ENCODE measurements at regions not wholly inside any gene's neighbourhood (a gene's known extent, or its start where the extent isn't known, plus 50 kb on each side); places are given as distances from the start of the nearest gene placed in this dataset.

GRCh38 chr16:51349626-51350025, 198.6 kb upstream of the SALL1 start:
- DNase-seq: no peak

- no peak for DNase-seq
Measured at GRCh38 chr16:51343411-51343810, 192.3 kb upstream of the SALL1 start.

GRCh38 chr16:51341204-51341603, 190.1 kb upstream of the SALL1 start:
- DNase-seq: no peak

DNA sequence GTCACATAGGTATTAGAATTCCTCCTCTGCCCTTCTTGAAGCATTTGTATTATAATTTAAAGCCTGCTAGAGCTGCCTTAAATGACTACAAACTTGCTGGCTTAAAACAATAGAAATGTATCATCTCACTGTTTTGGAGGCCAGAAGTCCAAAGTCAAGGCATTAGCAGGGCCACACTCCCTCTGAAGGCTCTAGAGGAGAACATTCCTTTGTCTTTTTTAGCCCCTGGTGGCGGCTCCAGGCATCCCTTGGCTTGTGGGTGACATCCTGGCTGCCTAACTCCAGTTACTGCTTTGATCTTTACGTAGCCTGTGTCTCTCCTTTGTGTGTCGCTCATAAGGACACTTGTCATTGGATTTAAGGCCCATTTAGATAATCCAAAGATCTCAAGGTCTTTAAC, 186.6 kb upstream of the SALL1 start:
- DNase-seq: no peak

DNA sequence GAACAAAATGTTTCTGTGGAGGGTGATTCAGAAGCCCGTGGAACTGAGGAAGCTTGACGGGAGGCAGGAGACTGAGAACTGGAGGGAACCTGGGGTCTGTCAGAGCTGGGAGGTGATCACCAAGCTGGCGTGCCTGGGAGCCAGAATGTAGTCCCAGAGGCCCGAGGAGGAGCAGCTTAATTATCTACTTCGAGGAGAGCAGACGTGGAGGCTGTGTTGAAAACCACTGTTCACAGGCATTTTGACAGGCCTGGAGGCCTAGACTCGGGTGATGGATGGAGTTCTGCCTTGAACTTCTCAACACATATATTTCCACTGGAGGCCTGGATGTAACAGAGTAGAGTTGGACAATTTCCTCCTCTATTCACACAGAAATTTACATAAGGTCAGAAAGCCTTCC, 177.7 kb upstream of the SALL1 start:
- DNase-seq: no peak

DNA sequence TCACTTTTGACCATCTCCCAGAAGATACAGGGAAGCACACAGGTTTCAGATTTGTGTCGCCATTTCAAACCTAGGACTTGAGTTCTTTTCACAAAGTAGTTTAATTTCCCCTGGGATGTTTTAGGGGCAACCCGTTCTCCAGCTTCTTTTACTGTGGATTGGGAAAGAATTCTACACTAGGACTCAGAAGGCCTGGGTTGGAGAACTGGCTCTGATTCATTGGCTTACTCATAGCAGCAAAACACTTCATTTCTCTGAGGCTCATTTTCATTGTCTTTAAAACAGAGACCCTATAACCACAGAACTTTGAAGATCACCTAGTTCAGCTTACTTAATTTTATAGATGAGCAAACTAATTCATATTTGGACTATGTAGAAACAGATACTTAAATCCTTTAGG, 175.9 kb upstream of the SALL1 start:
- DNase-seq: no peak

GRCh38 chr16:51326131-51326856, 175.2 kb upstream of the SALL1 start:
- no peak for DNase-seq

GRCh38 chr16:51321251-51321650, 170.2 kb upstream of the SALL1 start:
- DNase-seq: no peak

DNA sequence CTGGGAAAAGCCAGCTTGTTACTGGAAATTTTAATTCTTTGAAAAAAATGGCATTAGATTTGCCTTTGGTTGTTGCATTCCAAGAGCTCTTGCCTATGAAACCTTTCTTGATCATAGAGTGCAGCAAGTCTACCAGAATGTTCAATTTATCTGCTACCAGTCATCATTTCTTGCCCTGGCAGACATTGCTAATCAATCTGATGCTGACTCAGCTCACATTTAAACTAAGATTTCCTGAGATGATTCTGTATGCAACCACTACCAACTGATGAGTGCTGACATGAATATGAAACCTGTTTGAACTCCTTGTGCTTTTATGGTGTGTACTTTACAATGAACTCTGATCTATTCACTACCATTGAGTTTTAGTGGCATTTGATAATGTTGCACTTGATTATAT, 166.5 kb upstream of the SALL1 start:
- DNase-seq: no peak

GRCh38 chr16:51313198-51313597, 162.1 kb upstream of the SALL1 start:
- DNase-seq: no peak

DNA sequence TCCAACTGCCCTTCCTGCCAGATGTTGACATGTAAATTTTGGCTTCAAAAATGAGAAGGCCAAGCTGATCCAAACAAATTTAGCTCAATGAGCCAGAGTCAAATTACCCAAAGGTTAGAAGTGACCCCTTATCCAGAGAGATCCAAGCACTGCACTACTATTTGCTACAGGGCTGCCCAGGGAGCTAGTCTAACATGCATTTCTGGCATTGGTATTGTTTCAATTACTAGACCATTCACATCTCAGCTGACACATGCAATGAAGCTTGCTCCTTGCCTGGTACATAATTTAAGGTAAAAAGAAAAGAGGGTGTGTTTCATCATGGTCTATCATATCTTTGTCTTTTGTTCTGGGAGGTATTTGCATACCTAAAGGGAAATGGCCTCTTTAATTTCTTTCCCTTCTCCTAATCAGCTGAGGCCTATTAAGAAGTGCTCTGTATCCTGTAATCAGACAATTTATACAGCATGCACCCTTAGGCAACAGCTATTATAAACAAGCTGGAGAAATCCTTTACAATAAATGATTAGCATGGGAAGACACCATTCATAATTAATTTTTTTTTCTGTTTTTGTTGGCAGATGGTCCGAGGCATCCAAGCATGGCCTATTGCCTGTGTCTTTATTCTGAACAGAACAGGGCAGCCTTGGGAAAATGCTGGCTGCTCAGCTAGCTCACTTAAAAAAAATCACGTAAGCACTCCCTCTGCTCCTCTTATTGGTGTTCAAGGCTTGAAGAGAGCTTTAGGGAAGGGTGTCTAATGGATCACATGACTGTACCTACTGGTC, 161.5 kb upstream of the SALL1 start:
- no peak for DNase-seq

DNA sequence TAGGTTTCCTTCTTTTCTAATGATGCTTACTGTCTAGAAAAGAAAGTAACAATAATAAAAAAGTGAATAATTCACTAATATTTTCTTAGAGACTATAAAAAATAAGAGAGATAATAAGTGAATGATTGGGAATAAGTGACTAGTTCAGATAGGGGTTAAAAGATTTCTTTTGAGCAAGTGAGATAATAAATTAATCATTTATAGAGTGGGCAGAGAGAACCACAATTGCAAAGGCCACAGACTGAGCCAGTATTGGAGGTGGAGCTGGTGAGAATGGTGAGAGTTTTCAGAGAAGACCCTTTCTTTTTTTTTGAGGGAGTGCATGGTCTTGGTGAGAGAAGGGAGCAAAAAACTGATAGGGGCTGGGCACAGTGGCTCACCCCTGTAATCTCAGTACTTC, 159.1 kb upstream of the SALL1 start:
- DNase-seq: no peak

GRCh38 chr16:51306886-51307595, 156.0 kb upstream of the SALL1 start:
- no peak for DNase-seq

DNA sequence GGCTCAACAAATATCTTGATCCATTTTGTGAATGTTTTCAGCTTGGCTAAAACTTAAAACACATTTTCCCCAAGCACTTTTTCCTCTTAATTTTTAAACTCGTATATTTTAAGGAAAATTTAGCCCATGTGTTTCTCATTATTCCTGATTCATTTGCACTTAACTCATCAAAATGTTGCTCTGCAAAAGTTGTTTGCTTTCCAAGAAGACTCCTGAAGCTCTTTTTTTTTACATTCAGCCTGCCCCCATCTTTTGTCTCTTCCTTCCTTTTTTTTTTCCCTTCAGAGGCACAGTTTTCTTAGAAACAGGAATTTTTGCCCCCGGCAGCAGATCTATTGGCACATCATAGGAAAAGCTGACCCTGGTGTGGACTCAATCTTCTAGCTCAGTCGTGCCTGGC, 155.0 kb upstream of the SALL1 start:
- DNase-seq: no peak

GRCh38 chr16:51305337-51305736, 154.3 kb upstream of the SALL1 start:
- no peak for DNase-seq

DNA sequence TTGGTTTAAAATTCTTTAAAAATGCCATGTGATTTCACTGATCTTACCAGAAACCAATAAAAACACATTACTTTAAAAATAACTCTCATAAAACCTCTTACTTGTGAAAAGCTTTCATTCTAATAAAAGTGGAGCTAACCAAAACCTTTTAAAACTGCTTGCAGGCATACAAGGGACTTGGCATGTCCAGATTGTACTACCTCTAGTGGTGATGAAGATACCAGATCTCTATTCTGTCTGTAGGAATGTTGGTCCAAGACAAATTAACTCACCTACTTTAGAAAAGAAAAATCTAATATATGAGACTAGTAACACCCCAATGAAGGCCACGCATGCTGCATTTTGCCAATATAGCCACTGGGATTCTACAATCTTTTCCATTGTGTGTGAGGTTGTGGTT, 151.0 kb upstream of the SALL1 start:
- no peak for DNase-seq

DNA sequence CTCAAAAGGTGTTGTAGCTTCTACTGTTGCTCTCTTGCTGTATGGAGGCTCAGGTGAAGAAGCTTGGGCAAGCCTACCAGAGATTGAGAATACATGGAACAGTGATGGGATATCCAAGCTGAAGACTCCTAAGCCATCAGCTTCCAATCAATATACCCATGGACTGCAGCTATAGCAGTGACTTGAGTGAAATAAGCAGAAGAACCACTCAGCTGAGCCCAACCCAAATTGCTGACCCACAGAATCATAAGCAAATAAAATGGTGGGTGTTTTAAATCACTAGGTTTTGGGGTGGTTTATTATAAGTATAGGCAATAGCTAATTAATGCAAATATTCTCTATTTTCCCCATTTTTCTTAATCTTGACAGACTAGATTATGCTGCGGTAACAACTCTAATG, 147.7 kb upstream of the SALL1 start:
- DNase-seq: no peak

DNA sequence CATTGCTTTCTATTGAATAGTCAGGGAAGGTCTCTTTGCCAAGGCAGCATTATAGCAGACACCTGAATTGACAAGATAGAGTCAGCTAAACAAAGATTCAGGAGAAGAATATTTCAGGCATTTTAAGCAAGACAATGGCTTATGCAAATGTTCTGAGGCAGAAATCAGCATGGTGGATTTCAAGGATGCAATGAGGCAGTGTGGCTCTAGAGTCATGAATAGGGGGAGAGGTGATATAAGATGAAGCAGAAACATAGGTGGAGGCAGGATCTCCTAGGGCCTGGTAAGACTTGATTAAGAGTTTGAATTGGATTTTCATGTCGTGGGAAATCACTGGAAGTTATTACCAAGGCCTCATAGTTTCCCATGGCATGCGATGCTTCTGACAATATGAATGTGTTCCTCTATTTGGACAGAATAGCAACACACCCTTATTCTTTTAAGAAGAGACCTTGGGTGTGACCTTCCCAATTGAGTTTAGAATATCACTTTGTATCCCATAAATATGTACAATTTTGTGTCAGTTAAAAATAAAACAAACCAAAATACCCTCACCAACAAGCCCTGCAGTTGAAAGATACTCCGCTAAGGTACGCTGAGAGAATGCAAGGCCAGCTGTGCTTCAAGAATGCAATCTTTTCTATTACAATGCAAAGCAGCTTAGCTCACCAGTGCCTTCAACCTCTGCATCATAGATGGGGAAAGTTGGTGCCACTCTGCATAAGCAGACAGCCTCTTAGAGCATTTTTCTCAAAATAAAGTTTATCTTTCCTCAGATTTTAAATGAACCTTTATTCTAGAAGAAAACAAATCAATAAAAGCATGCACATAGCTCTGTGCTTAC, 139.6 kb upstream of the SALL1 start:
- no peak for DNase-seq

- no peak for DNase-seq
Measured at GRCh38 chr16:51289336-51289735, 138.3 kb upstream of the SALL1 start.

DNA sequence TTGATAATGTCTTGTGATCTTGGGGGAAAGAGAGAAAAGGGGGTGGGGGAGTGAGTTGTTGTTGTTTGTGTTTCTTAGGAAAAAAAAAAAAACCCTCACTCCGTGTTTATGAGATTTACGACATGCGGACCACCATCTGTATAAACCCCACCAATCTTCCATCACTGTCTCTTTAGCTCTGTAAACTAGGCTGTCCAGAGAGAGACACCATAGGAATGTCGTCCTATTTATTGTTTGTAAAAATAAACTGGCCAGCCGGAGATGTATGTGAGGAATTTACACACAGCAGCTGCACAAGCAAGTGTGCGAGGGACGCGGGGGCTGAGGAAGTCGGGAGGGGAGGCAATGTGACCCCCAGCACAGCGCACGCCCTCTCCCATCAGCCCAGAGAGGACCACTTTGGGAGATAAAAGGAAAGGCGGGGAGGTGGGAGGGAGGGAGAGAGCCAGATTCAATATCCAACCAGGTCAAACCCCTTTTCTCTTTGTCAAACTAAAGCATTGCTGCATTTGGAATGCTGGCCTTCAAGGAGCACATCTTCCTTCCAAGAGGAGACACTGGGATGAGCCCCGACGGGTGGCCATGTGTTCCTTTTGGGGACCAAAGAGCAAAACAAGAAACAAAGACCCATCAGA, 136.2 kb upstream of the SALL1 start:
- DNase-seq: no peak

DNA sequence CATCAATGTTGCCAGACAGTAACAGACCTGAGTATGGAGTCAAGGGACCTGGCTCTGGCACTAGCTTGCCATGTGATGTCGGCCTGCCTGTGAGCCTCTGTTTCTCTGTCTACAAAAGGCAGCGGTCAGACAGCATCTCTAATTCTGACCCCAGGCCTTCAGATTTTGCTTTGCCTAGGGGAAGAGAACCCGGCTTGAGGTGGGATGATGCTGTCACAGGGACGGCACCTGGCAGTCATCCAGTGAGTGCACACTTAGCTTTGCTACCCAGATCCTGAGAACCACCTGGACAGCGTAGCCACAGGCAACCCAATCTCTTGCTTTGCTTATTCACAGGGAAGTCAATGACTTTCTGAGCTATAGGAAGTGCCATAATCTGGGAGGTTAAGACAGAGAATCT, 135.2 kb upstream of the SALL1 start:
- DNase-seq: no peak

DNA sequence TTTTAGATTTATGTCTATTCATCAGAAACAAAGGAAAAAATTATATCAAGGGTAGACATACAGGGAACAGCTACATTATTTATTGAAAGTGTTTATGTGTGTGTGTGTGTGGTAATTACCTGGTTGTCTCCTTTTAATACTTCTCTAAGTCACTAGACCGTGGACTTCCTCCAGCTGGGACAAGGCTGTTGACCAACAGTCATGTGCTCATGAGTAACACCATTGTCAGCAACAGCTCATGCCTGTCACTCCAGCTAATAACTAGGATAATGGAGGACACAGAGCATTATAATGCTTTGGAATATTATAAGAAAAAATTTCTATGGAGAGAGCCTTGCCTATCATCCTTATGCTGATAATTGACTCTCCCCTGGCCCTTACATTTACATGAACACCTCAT, 125.3 kb upstream of the SALL1 start:
- no peak for DNase-seq

GRCh38 chr16:51272420-51272819, 121.3 kb upstream of the SALL1 start:
- no peak for DNase-seq
